C4-2B (cell line): ENCODE measurements at regions not wholly inside any gene's neighbourhood (a gene's known extent, or its start where the extent isn't known, plus 50 kb on each side); places are given as distances from the start of the nearest gene placed in this dataset.

Source experiments
- CTCF ChIP-seq: fragments of 450-650 bp; conservative IDR thresholded peaks from 2 replicates; pipeline ENCODE4 v1.5.1; 2017; ENCODE audit warnings: mild to moderate bottlenecking
- ZFX ChIP-seq: fragments of 450-650 bp; IDR thresholded peaks from 2 replicates; pipeline ENCODE4 v1.6.1; 2017

DNA sequence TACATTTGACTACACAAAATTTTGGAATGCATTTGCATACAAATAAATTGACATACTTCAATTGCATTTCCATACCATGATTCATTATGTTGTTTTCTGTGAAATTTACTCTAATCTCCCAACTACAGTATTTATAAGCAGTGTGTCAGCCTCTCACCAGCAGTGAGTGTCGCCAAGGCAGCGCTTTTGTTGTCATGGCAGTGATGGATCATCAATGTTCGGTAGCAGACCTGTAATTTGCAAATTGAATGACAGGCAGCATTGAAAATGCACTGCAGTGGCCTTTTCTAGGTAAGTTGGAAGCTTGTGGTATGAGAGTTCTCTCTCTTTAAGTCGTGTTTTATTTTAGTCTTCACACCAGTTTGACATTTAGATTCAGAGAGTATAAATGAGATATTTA lies 534.1 kb downstream of the PCDH17 start:
- TF ChIP-seq CTCF = no peak
- no peak for TF ChIP-seq ZFX
